22Rv1 (cell line): ENCODE measurements at regions not wholly inside any gene's neighbourhood (a gene's known extent, or its start where the extent isn't known, plus 50 kb on each side); places are given as distances from the start of the nearest gene placed in this dataset.

ENCODE experiments used
- H3K27ac ChIP-seq: fragments of 450-650 bp; 2 replicates; pipeline ENCODE4 v1.5.1; 2017
- CTCF ChIP-seq: fragments of 450-650 bp; IDR thresholded peaks from 2 replicates; pipeline ENCODE4 v1.5.1; 2017; ENCODE audit warnings: mild to moderate bottlenecking
- ZFX ChIP-seq: fragments of 450-650 bp; IDR thresholded peaks from 2 replicates; pipeline ENCODE4 v1.6.1; 2017; ENCODE audit warnings: antibody characterized with exemption, borderline replicate concordance

- TF ChIP-seq ZFX = no peak
- TF ChIP-seq CTCF = no peak
- H3K27ac ChIP-seq = no peak overlapping the region
These were observed 90.5 kb upstream of the ALX4 start for GRCh38 chr11:44400431-44400830.

- no peak overlapping the region for H3K27ac ChIP-seq
- TF ChIP-seq CTCF = no peak
- no peak for TF ChIP-seq ZFX
These were observed 92.6 kb upstream of the ALX4 start for GRCh38 chr11:44402466-44403075.

- no peak for TF ChIP-seq ZFX
- TF ChIP-seq CTCF = no peak
- H3K27ac ChIP-seq = no peak overlapping the region
These were observed 93.2 kb upstream of the ALX4 start for GRCh38 chr11:44403176-44403575.

- no peak overlapping the region for H3K27ac ChIP-seq
- no peak for TF ChIP-seq CTCF
- TF ChIP-seq ZFX = no peak
These were observed 93.8 kb upstream of the ALX4 start for GRCh38 chr11:44403587-44404273.

- TF ChIP-seq ZFX (no peak), CTCF (no peak)
- H3K27ac ChIP-seq = no peak overlapping the region
These were observed 94.4 kb upstream of the ALX4 start for GRCh38 chr11:44404301-44404700.

- TF ChIP-seq CTCF (no peak), ZFX (no peak)
- H3K27ac ChIP-seq = no peak overlapping the region
These were observed 94.9 kb upstream of the ALX4 start for GRCh38 chr11:44404736-44405395.
